GM23338 (cell line): ENCODE measurements at regions not wholly inside any gene's neighbourhood (a gene's known extent, or its start where the extent isn't known, plus 50 kb on each side); places are given as distances from the start of the nearest gene placed in this dataset.

Source experiments
- ATAC-seq: fragments of 200-7000 bp; cut with Tn5 transposase; 3 replicates; pipeline ENCODE4 v1.9.1; 2020
- DNase-seq: peaks from one replicate; pipeline ENCODE4 v3.0.0-alpha.2; 2015; ENCODE audit warnings: low spot score
- H2AFZ ChIP-seq: fragments of 200-600 bp; sonication (generic); 2 replicates; pipeline ENCODE4 v1.8.0; 2016; ENCODE audit warnings: antibody characterized with exemption, mild to moderate bottlenecking, moderate library complexity
- H3F3A ChIP-seq: fragments of 200-600 bp; sonication (generic); replicated peaks from 2 replicates; pipeline ENCODE4 v1.8.0; 2017; ENCODE audit warnings: antibody characterized with exemption, mixed run types, low read depth
- H3K27ac ChIP-seq: fragments of 200-600 bp; sonication (generic); 2 replicates; pipeline ENCODE4 v1.6.1; 2016; ENCODE audit warnings: low read depth
- H3K27me3 ChIP-seq: fragments of 200-600 bp; sonication (generic); 2 replicates; pipeline ENCODE4 v1.8.0; 2016; ENCODE audit warnings: mild to moderate bottlenecking, mixed run types, moderate library complexity; ENCODE audit not compliant: insufficient read depth
- H3K36me3 ChIP-seq: fragments of 200-600 bp; sonication (generic); 2 replicates; pipeline ENCODE4 v1.8.0; 2016; ENCODE audit warnings: mild to moderate bottlenecking; ENCODE audit not compliant: insufficient read depth
- H3K4me1 ChIP-seq: fragments of 200-600 bp; sonication (generic); 2 replicates; pipeline ENCODE4 v1.8.0; 2016; ENCODE audit warnings: mild to moderate bottlenecking, moderate library complexity; ENCODE audit not compliant: insufficient read depth
- H3K4me2 ChIP-seq: fragments of 200-600 bp; sonication (generic); 2 replicates; pipeline ENCODE4 v1.7.1; 2017; ENCODE audit warnings: mixed run types
- H3K4me3 ChIP-seq: fragments of 200-600 bp; sonication (generic); 2 replicates; pipeline ENCODE4 v1.6.1; 2016; ENCODE audit warnings: mixed run types
- H3K79me2 ChIP-seq: fragments of 200-600 bp; sonication (generic); replicated peaks from 2 replicates; pipeline ENCODE4 v1.8.0; 2017; ENCODE audit warnings: mild to moderate bottlenecking; ENCODE audit not compliant: insufficient read depth
- H3K9me2 ChIP-seq: fragments of 200-600 bp; sonication (generic); 2 replicates; pipeline ENCODE4 v1.8.0; 2017; ENCODE audit not compliant: insufficient read depth
- H4K20me1 ChIP-seq: fragments of 200-600 bp; sonication (generic); replicated peaks from 2 replicates; pipeline ENCODE4 v1.8.0; 2017; ENCODE audit warnings: mild to moderate bottlenecking; ENCODE audit not compliant: insufficient read depth
- H3K27ac Mint-ChIP-seq: 2 replicates; pipeline ENCODE4 v1.8.0; 2020; ENCODE audit warnings: inconsistent platforms, mild to moderate bottlenecking, moderate library complexity, mixed read lengths
- H3K27me3 Mint-ChIP-seq: 3 replicates; pipeline ENCODE4 v1.8.0; 2022; ENCODE audit warnings: low read depth, mild to moderate bottlenecking, moderate library complexity, mixed read lengths, inconsistent platforms; ENCODE audit not compliant: insufficient read depth, poor library complexity
- H3K36me3 Mint-ChIP-seq: 3 replicates; pipeline ENCODE4 v1.8.0; 2021; ENCODE audit warnings: low read depth, mild to moderate bottlenecking, inconsistent platforms, moderate library complexity, mixed read lengths
- H3K4me1 Mint-ChIP-seq: 3 replicates; pipeline ENCODE4 v1.8.0; 2020; ENCODE audit warnings: mild to moderate bottlenecking, inconsistent platforms, mixed read lengths
- H3K4me3 Mint-ChIP-seq: 3 replicates; pipeline ENCODE4 v1.8.0; 2021; ENCODE audit warnings: moderate library complexity, mild to moderate bottlenecking, inconsistent platforms, mixed read lengths
- H3K9me3 Mint-ChIP-seq: 3 replicates; pipeline ENCODE4 v1.8.0; 2020; ENCODE audit warnings: moderate library complexity, mild to moderate bottlenecking, inconsistent platforms, mixed read lengths
- EZH2 ChIP-seq: fragments of 200-600 bp; sonication (generic); IDR thresholded peaks from one replicate; pipeline ENCODE4 v1.8.0; 2017; ENCODE audit warnings: antibody characterized with exemption, mild to moderate bottlenecking, low read depth; ENCODE audit not compliant: unreplicated experiment
- EZH2phosphoT487 ChIP-seq: fragments of 200-600 bp; sonication (generic); IDR thresholded peaks from one replicate; pipeline ENCODE4 v1.8.1; 2018; ENCODE audit warnings: antibody characterized with exemption; ENCODE audit not compliant: unreplicated experiment
- JUNB ChIP-seq: IDR thresholded peaks from one replicate; pipeline ENCODE4 v1.6.1; 2016; ENCODE audit warnings: antibody characterized with exemption; ENCODE audit not compliant: unreplicated experiment
- NANOG ChIP-seq: IDR thresholded peaks from 2 replicates; pipeline ENCODE4 v1.6.1; 2016; ENCODE audit warnings: antibody characterized with exemption, borderline replicate concordance
- POLR2AphosphoS5 ChIP-seq: IDR thresholded peaks from 2 replicates; pipeline ENCODE4 v1.6.1; 2016; ENCODE audit warnings: antibody characterized with exemption, low read depth
- STAT1 ChIP-seq: IDR thresholded peaks from one replicate; pipeline ENCODE4 v1.6.1; 2016; ENCODE audit warnings: antibody characterized with exemption; ENCODE audit not compliant: unreplicated experiment
- ZNF114 ChIP-seq: fragments of 250-450 bp; sonication (Bioruptor Pico); IDR thresholded peaks from 2 replicates; pipeline ENCODE4 v1.5.0; 2020; ENCODE audit warnings: mild to moderate bottlenecking, moderate library complexity
- ZNF331 ChIP-seq: fragments of 250-450 bp; sonication (Bioruptor Pico); IDR thresholded peaks from 2 replicates; pipeline ENCODE4 v1.5.0; 2020; ENCODE audit warnings: low read depth, mild to moderate bottlenecking, moderate library complexity
- TF ChIP-seq, protein P1 (sequence below): fragments of 250-450 bp; sonication (Bioruptor Pico); IDR thresholded peaks from 2 replicates; pipeline ENCODE4 v1.5.0; 2020; ENCODE audit warnings: mild to moderate bottlenecking, moderate library complexity
- TF ChIP-seq, protein P2 (sequence below): IDR thresholded peaks from 2 replicates; pipeline ENCODE4 v1.6.1; 2016; ENCODE audit warnings: antibody characterized with exemption
- TF ChIP-seq, protein P3 (sequence below): IDR thresholded peaks from one replicate; pipeline ENCODE4 v1.6.1; 2018; ENCODE audit warnings: antibody characterized with exemption; ENCODE audit not compliant: unreplicated experiment
- TF ChIP-seq, protein P4 (sequence below), 2 experiments: fragments of 200-600 bp in 1 of 2; sonication (generic) in 1 of 2; conservative IDR thresholded peaks; 2 replicates each; pipeline versions ENCODE4 v1.5.1 to v1.6.1; 2016 to 2017; ENCODE audit warnings: antibody characterized with exemption in 2 of 2, low read depth in 2 of 2, mild to moderate bottlenecking in 2 of 2, moderate library complexity in 1 of 2

DNA sequence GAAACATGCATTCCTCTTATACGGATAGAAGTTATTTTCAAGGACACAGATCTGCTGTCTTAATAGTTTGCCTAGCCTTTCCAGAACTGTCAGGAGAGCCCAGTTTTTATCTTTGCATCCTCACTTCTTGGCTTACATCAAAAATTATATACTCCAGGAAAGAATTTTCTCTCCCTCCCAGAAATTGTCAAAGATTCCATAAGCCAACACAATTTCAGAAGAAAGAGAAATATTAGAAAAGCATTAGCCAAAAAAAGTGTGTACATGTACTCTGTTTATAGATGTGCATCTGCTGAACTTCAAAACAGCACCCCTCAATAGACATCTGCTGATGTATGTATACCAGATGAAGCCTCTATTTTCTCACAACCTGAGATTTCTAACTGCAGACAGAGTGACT, 210.4 kb downstream of the METTL4 start (continued):
- TF ChIP-seq, protein P1, sequence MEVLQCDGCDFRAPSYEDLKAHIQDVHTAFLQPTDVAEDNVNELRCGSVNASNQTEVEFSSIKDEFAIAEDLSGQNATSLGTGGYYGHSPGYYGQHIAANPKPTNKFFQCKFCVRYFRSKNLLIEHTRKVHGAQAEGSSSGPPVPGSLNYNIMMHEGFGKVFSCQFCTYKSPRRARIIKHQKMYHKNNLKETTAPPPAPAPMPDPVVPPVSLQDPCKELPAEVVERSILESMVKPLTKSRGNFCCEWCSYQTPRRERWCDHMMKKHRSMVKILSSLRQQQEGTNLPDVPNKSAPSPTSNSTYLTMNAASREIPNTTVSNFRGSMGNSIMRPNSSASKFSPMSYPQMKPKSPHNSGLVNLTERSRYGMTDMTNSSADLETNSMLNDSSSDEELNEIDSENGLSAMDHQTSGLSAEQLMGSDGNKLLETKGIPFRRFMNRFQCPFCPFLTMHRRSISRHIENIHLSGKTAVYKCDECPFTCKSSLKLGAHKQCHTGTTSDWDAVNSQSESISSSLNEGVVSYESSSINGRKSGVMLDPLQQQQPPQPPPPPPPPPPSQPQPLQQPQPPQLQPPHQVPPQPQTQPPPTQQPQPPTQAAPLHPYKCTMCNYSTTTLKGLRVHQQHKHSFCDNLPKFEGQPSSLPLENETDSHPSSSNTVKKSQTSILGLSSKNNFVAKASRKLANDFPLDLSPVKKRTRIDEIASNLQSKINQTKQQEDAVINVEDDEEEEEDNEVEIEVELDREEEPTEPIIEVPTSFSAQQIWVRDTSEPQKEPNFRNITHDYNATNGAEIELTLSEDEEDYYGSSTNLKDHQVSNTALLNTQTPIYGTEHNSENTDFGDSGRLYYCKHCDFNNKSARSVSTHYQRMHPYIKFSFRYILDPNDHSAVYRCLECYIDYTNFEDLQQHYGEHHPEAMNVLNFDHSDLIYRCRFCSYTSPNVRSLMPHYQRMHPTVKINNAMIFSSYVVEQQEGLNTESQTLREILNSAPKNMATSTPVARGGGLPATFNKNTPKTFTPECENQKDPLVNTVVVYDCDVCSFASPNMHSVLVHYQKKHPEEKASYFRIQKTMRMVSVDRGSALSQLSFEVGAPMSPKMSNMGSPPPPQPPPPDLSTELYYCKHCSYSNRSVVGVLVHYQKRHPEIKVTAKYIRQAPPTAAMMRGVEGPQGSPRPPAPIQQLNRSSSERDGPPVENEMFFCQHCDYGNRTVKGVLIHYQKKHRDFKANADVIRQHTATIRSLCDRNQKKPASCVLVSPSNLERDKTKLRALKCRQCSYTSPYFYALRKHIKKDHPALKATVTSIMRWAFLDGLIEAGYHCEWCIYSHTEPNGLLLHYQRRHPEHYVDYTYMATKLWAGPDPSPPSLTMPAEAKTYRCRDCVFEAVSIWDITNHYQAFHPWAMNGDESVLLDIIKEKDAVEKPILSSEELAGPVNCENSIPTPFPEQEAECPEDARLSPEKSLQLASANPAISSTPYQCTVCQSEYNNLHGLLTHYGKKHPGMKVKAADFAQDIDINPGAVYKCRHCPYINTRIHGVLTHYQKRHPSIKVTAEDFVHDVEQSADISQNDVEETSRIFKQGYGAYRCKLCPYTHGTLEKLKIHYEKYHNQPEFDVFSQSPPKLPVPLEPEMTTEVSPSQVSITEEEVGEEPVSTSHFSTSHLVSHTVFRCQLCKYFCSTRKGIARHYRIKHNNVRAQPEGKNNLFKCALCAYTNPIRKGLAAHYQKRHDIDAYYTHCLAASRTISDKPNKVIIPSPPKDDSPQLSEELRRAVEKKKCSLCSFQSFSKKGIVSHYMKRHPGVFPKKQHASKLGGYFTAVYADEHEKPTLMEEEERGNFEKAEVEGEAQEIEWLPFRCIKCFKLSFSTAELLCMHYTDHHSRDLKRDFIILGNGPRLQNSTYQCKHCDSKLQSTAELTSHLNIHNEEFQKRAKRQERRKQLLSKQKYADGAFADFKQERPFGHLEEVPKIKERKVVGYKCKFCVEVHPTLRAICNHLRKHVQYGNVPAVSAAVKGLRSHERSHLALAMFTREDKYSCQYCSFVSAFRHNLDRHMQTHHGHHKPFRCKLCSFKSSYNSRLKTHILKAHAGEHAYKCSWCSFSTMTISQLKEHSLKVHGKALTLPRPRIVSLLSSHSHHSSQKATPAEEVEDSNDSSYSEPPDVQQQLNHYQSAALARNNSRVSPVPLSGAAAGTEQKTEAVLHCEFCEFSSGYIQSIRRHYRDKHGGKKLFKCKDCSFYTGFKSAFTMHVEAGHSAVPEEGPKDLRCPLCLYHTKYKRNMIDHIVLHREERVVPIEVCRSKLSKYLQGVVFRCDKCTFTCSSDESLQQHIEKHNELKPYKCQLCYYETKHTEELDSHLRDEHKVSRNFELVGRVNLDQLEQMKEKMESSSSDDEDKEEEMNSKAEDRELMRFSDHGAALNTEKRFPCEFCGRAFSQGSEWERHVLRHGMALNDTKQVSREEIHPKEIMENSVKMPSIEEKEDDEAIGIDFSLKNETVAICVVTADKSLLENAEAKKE (CRISPR knock-in tag) = no peak
- TF ChIP-seq, protein P2, sequence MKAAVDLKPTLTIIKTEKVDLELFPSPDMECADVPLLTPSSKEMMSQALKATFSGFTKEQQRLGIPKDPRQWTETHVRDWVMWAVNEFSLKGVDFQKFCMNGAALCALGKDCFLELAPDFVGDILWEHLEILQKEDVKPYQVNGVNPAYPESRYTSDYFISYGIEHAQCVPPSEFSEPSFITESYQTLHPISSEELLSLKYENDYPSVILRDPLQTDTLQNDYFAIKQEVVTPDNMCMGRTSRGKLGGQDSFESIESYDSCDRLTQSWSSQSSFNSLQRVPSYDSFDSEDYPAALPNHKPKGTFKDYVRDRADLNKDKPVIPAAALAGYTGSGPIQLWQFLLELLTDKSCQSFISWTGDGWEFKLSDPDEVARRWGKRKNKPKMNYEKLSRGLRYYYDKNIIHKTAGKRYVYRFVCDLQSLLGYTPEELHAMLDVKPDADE = no peak
- TF ChIP-seq NANOG (no peak), ZNF114 (CRISPR knock-in tag) (no peak), EZH2phosphoT487 (no peak), STAT1 (no peak)

DNA sequence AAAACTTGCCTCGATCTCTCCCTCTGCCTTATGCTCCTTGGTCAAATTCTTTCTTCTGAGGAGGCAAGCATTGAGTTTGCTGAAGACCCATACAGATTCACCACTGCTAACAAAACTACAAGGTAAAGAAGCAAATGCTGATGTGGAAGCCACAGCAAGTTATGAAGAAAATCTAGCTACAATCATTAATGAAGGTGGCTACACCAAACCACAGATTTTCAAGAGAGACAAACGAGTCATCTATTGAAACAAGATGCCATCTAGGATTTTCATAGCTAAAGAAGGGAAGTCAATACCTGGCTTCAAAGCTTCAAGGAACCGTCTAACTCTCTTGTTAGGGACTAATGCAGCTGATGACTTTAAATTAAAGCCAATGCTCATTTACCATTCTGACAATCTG, 203.2 kb downstream of the METTL4 start:
- Mint-ChIP-seq H3K9me3 (no peaks in the 10 kb centered on the region), H3K27me3 (no peaks in the 10 kb centered on the region), H3K4me3 (no peak overlapping the region), H3K36me3 (no peaks in the 10 kb centered on the region), H3K4me1 (peaks cover 10% of the 10 kb centered on the region; the same call in 2 of the 3 replicates), H3K27ac (no peak overlapping the region)
- Histone ChIP-seq H4K20me1 (no peaks in the 10 kb centered on the region), H3K27ac (no peak overlapping the region), H3K4me1 (peaks cover 5% of the 10 kb centered on the region; the same call in 1 of the 2 replicates), H3K4me2 (no peak overlapping the region), H3K79me2 (no peaks in the 10 kb centered on the region), H3F3A (no peaks in the 10 kb centered on the region), H3K4me3 (no peak overlapping the region), H2AFZ (no peak overlapping the region), H3K9me2 (no peaks in the 10 kb centered on the region), H3K27me3 (no peaks in the 10 kb centered on the region), H3K36me3 (no peaks in the 10 kb centered on the region)
- DNase-seq (no peak), ATAC-seq (no peak)
- TF ChIP-seq NANOG (no peak), STAT1 (no peak), JUNB (no peak), ZNF331 (no peak), EZH2phosphoT487 (no peak), POLR2AphosphoS5 (no peak), ZNF114 (CRISPR knock-in tag) (no peak), EZH2 (no peak)
- TF ChIP-seq, protein P3, sequence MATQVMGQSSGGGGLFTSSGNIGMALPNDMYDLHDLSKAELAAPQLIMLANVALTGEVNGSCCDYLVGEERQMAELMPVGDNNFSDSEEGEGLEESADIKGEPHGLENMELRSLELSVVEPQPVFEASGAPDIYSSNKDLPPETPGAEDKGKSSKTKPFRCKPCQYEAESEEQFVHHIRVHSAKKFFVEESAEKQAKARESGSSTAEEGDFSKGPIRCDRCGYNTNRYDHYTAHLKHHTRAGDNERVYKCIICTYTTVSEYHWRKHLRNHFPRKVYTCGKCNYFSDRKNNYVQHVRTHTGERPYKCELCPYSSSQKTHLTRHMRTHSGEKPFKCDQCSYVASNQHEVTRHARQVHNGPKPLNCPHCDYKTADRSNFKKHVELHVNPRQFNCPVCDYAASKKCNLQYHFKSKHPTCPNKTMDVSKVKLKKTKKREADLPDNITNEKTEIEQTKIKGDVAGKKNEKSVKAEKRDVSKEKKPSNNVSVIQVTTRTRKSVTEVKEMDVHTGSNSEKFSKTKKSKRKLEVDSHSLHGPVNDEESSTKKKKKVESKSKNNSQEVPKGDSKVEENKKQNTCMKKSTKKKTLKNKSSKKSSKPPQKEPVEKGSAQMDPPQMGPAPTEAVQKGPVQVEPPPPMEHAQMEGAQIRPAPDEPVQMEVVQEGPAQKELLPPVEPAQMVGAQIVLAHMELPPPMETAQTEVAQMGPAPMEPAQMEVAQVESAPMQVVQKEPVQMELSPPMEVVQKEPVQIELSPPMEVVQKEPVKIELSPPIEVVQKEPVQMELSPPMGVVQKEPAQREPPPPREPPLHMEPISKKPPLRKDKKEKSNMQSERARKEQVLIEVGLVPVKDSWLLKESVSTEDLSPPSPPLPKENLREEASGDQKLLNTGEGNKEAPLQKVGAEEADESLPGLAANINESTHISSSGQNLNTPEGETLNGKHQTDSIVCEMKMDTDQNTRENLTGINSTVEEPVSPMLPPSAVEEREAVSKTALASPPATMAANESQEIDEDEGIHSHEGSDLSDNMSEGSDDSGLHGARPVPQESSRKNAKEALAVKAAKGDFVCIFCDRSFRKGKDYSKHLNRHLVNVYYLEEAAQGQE = no peak
- TF ChIP-seq, protein P2 = no peak
- TF ChIP-seq, protein P4, sequence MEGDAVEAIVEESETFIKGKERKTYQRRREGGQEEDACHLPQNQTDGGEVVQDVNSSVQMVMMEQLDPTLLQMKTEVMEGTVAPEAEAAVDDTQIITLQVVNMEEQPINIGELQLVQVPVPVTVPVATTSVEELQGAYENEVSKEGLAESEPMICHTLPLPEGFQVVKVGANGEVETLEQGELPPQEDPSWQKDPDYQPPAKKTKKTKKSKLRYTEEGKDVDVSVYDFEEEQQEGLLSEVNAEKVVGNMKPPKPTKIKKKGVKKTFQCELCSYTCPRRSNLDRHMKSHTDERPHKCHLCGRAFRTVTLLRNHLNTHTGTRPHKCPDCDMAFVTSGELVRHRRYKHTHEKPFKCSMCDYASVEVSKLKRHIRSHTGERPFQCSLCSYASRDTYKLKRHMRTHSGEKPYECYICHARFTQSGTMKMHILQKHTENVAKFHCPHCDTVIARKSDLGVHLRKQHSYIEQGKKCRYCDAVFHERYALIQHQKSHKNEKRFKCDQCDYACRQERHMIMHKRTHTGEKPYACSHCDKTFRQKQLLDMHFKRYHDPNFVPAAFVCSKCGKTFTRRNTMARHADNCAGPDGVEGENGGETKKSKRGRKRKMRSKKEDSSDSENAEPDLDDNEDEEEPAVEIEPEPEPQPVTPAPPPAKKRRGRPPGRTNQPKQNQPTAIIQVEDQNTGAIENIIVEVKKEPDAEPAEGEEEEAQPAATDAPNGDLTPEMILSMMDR (conservative IDR thresholded peaks at IDR 0.05; ENCODE audit: low read depth in 2 of 2) = no peak
